B cell (primary cell): ENCODE measurements at regions not wholly inside any gene's neighbourhood (a gene's known extent, or its start where the extent isn't known, plus 50 kb on each side); places are given as distances from the start of the nearest gene placed in this dataset.

Source experiments
- ATAC-seq: fragments of 200-7000 bp; cut with Tn5 transposase; one replicate; pipeline ENCODE4 v1.10.0; 2021; ENCODE audit warnings: low read depth, mild to moderate bottlenecking, moderate number of reproducible peaks, moderate library complexity
- CTCF ChIA-PET: fragments of 350-600 bp; sonication (Branson Sonifier 250); formaldehyde crosslinking; loops from one replicate; lab custom pipeline; 2021; ENCODE audit warnings: antibody characterized with exemption, inconsistent platforms; lab: Charles Lee
- POLR2A ChIA-PET: fragments of 350-600 bp; sonication (Branson Sonifier 250); formaldehyde crosslinking; loops from one replicate; lab custom pipeline; 2021; ENCODE audit warnings: antibody characterized with exemption; lab: Charles Lee
- DNase-seq: peaks from one replicate; pipeline ENCODE4 v3.0.0; 2013
- H2AFZ ChIP-seq: 2 replicates; pipeline ENCODE4 v1.6.1; 2012; ENCODE audit warnings: mild to moderate bottlenecking, low read depth, low read length; ENCODE audit not compliant: insufficient read depth, poor library complexity, severe bottlenecking
- H3K27ac ChIP-seq, 2 donors: 1 replicate in 1 of 2; 2 replicates in 1 of 2; pipeline ENCODE4 v1.5.1; 2012 to 2013; ENCODE audit warnings: low read length in 2 of 2, mild to moderate bottlenecking in 2 of 2, moderate library complexity in 1 of 2
- H3K27me3 ChIP-seq, 4 experiments: fragments of 200-600 bp in 1 of 4; sonication (generic) in 1 of 4; replicated peaks in 1 of 4; 1 replicate in 2 of 4; 2 replicates in 2 of 4; pipeline versions ENCODE4 v1.6.1 to v1.7.0; 2013 to 2016; ENCODE audit warnings: low read length in 3 of 4, mild to moderate bottlenecking in 2 of 4, mixed read lengths in 1 of 4, moderate library complexity in 1 of 4; ENCODE audit not compliant: insufficient read depth in 4 of 4, control insufficient read depth in 3 of 4; ENCODE audit errors: control extremely low read depth in 1 of 4
- H3K36me3 ChIP-seq, 2 experiments: replicated peaks in 1 of 2; 1 replicate in 1 of 2; 2 replicates in 1 of 2; pipeline versions ENCODE4 v1.6.1 to v1.7.1; 2013; ENCODE audit warnings: low read length in 1 of 2; ENCODE audit not compliant: insufficient read depth in 2 of 2, control insufficient read depth in 1 of 2; ENCODE audit errors: control extremely low read depth in 1 of 2, extremely low read depth in 1 of 2
- H3K4me1 ChIP-seq, 2 donors: fragments of 200-600 bp in 1 of 2; sonication (generic) in 1 of 2; 1 replicate in 1 of 2; 2 replicates in 1 of 2; pipeline versions ENCODE4 v1.5.1 to v1.6.1; 2013 to 2017; ENCODE audit warnings: low read length in 2 of 2; ENCODE audit not compliant: control insufficient read depth in 2 of 2, insufficient read depth in 2 of 2
- H3K4me2 ChIP-seq: replicated peaks from 2 replicates; pipeline ENCODE3; 2012; ENCODE audit warnings: mild to moderate bottlenecking, low read depth, low read length; ENCODE audit not compliant: poor library complexity, severe bottlenecking
- H3K4me3 ChIP-seq, 5 experiments: fragments of 200-600 bp in 1 of 5; sonication (generic) in 1 of 5; 1 replicate in 3 of 5; 2 replicates in 2 of 5; pipeline versions ENCODE4 v1.5.1 to v1.7.0; 2011 to 2016; ENCODE audit warnings: low read length in 4 of 5, mild to moderate bottlenecking in 4 of 5, low read depth in 2 of 5, control low read depth in 1 of 5, moderate library complexity in 1 of 5; ENCODE audit not compliant: insufficient read depth in 1 of 5; ENCODE audit errors: control extremely low read depth in 1 of 5, extremely low read depth in 1 of 5
- H3K79me2 ChIP-seq: fragments of 200-600 bp; sonication (generic); one replicate; pipeline ENCODE4 v1.6.0; 2016; ENCODE audit warnings: low read length; ENCODE audit not compliant: control insufficient read depth, insufficient read depth
- H3K9ac ChIP-seq: fragments of 200-600 bp; sonication (generic); 2 replicates; pipeline ENCODE4 v1.6.1; 2017; ENCODE audit warnings: mild to moderate bottlenecking, low read length, moderate library complexity
- H3K9me3 ChIP-seq, 3 donors: one replicate each; pipeline versions ENCODE4 v1.6.1 to v1.7.1; 2013; ENCODE audit warnings: low read length in 2 of 3; ENCODE audit not compliant: control insufficient read depth in 2 of 3, insufficient read depth in 1 of 3; ENCODE audit errors: control extremely low read depth in 1 of 3
- H4K20me1 ChIP-seq: 2 replicates; pipeline ENCODE4 v1.6.0; 2012; ENCODE audit warnings: mild to moderate bottlenecking, low read length; ENCODE audit not compliant: insufficient read depth, control insufficient read depth, poor library complexity, severe bottlenecking
- H3K27ac Mint-ChIP-seq: one replicate; pipeline ENCODE4 v1.8.0; 2021; ENCODE audit warnings: mixed read lengths
- H3K27me3 Mint-ChIP-seq: one replicate; pipeline ENCODE4 v1.8.0; 2021; ENCODE audit warnings: mixed read lengths
- H3K4me1 Mint-ChIP-seq: one replicate; pipeline ENCODE4 v1.8.0; 2021; ENCODE audit warnings: mixed read lengths
- H3K4me3 Mint-ChIP-seq: one replicate; pipeline ENCODE4 v1.8.0; 2021; ENCODE audit warnings: mixed read lengths
- H3K9me3 Mint-ChIP-seq: one replicate; pipeline ENCODE4 v1.8.0; 2022; ENCODE audit warnings: mixed read lengths; ENCODE audit not compliant: insufficient read depth
- CTCF ChIP-seq: fragments of 200-600 bp; IDR thresholded peaks from one replicate; pipeline ENCODE4 v1.8.0; 2022; ENCODE audit warnings: antibody characterized with exemption, mild to moderate bottlenecking
- EZH2 ChIP-seq: IDR thresholded peaks from 2 replicates; pipeline ENCODE4 v1.6.1; 2012; ENCODE audit warnings: borderline replicate concordance, low read depth, mild to moderate bottlenecking, moderate library complexity, low read length; ENCODE audit not compliant: insufficient read depth, poor library complexity, severe bottlenecking
- WGBS: methylation state at CpG from one replicate; pipeline ENCODE4 v1.1.5; 2013; ENCODE audit warnings: missing lambda C conversion rate; ENCODE audit not compliant: insufficient coverage; 5-methylcytosine and 5-hydroxymethylcytosine counted together
- intact Hi-C: fragments of 100-400 bp; cut with micrococcal nuclease; formaldehyde crosslinking; loops from one replicate; pipeline ENCODE4 v1.10.0; 2022

GRCh38 chr2:23296691-23297090, 88.3 kb upstream of the KLHL29 start:
- Histone ChIP-seq H3K9me3 (peaks cover 0 to 6% (median 0%) of the 10 kb centered on the region in 3 donors), H3K4me3 (no peak overlapping the region), H2AFZ (no peak overlapping the region), H3K4me1 (no peaks in the 10 kb centered on the region), H3K4me2 (no peak overlapping the region), H3K79me2 (no peaks in the 10 kb centered on the region), H4K20me1 (no peaks in the 10 kb centered on the region), H3K27me3 (peaks cover 0 to 3% (median 0%) of the 10 kb centered on the region in 4 experiments), H3K27ac (no peak overlapping the region), H3K36me3 (no peaks in the 10 kb centered on the region), H3K9ac (no peak overlapping the region)
- Mint-ChIP-seq H3K4me3 (no peak overlapping the region), H3K4me1 (no peaks in the 10 kb centered on the region), H3K27me3 (peaks cover 30% of the 10 kb centered on the region), H3K9me3 (no peaks in the 10 kb centered on the region), H3K27ac (no peak overlapping the region)
- intact Hi-C loops = no loop called here
- DNase-seq (no peak), ATAC-seq (no peak)
- CTCF ChIA-PET = no interaction called here
- TF ChIP-seq CTCF = no peak
- no peak for TF ChIP-seq EZH2
- 92% methylated on average over 9 of the region's 9 CpGs for WGBS
- POLR2A ChIA-PET = no interaction called here

- intact Hi-C loops = no loop called here
- H3K9me3 ChIP-seq = peaks cover 0 to 6% (median 0%) of the 10 kb centered on the region in 3 donors
- no peak overlapping the region for H3K27ac ChIP-seq
- Mint-ChIP-seq H3K27me3 (peaks cover 28% of the 10 kb centered on the region), H3K4me3 (no peak overlapping the region), H3K27ac (no peak overlapping the region), H3K4me1 (no peaks in the 10 kb centered on the region), H3K9me3 (no peaks in the 10 kb centered on the region)
- H3K79me2 ChIP-seq = no peaks in the 10 kb centered on the region
- DNase-seq (no peak), ATAC-seq (no peak)
- H3K9ac ChIP-seq = no peak overlapping the region
- ChIA-PET POLR2A (no interaction called here), CTCF (no interaction called here)
- H3K36me3 ChIP-seq = no peaks in the 10 kb centered on the region
- no peaks in the 10 kb centered on the region for H3K4me1 ChIP-seq
- no peak overlapping the region for H3K4me3 ChIP-seq
- no peak overlapping the region for H3K4me2 ChIP-seq
- no peaks in the 10 kb centered on the region for H4K20me1 ChIP-seq
- peaks cover 0 to 3% (median 0%) of the 10 kb centered on the region in 4 experiments for H3K27me3 ChIP-seq
- 67% methylated on average over 1 of the region's 3 CpGs for WGBS
- TF ChIP-seq CTCF = no peak
- no peak overlapping the region for H2AFZ ChIP-seq
Measured at GRCh38 chr2:23297112-23297511, 87.9 kb upstream of the KLHL29 start.
